ENCODE measurements at regions not wholly inside any gene's neighbourhood (a gene's known extent, or its start where the extent isn't known, plus 50 kb on each side); places are given as distances from the start of the nearest gene placed in this dataset.
A peak's percentile ranks its signal among the peaks of the same experiment; 100 is the strongest.

DNA sequence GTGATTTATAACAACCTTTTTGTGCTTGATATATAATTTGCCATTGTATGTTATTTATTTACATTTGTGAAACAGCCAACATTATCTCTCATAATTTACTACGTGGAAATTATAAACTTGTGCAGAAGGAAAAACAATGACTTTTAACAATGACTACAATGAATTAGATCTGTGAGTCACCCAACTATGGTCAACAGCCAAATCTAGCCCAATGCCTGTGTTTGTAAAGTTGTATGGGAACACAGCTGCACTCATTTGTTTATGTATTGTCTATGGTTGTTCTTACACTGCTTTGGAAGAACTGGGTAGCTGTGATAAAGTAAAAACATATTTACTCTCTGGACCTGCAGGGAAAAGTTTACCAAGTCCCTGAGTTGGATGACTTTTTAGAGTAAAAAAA is 110.4 kb downstream of the OTOL1 start:
- H3K27ac ChIP-seq, result no peak overlapping the region
- no peak for FAIRE-seq
- no peaks in the 10 kb centered on the region for H3K9me3 ChIP-seq
- H3K4me3 ChIP-seq, result no peak overlapping the region
- WGBS (ENCODE audit: missing lambda C conversion rate), result 11% methylated on average over 1 of the region's 1 CpG
- no peaks in the 10 kb centered on the region for H3K4me1 ChIP-seq
- no peak for DNase-seq (ENCODE audit: low read depth in 1 of 2, low spot score in 1 of 2)
- POLR2A ChIA-PET, result no interaction called here
- ATAC-seq, result no peak
- CTCF ChIA-PET, result no interaction called here
- TF ChIP-seq, protein P1, sequence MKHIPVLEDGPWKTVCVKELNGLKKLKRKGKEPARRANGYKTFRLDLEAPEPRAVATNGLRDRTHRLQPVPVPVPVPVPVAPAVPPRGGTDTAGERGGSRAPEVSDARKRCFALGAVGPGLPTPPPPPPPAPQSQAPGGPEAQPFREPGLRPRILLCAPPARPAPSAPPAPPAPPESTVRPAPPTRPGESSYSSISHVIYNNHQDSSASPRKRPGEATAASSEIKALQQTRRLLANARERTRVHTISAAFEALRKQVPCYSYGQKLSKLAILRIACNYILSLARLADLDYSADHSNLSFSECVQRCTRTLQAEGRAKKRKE (CRISPR knock-in tag; IDR thresholded peaks at IDR 0.05; ENCODE audit: low read depth), result no peak
- TF ChIP-seq JUN (IDR thresholded peaks at IDR 0.05), result no peak
- no peak for TF ChIP-seq POLR2A (IDR thresholded peaks at IDR 0.05; ENCODE audit: low read length)
- no peak for TF ChIP-seq HOXA7 (CRISPR knock-in tag; IDR thresholded peaks at IDR 0.05)
- TF ChIP-seq RNF2 (IDR thresholded peaks at IDR 0.05; ENCODE audit: borderline replicate concordance, low read depth), result no peak
- TF ChIP-seq, protein P2, sequence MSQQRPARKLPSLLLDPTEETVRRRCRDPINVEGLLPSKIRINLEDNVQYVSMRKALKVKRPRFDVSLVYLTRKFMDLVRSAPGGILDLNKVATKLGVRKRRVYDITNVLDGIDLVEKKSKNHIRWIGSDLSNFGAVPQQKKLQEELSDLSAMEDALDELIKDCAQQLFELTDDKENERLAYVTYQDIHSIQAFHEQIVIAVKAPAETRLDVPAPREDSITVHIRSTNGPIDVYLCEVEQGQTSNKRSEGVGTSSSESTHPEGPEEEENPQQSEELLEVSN (IDR thresholded peaks at IDR 0.05; ENCODE audit: borderline replicate concordance, low read depth), result no peak
- TF ChIP-seq, protein P3, sequence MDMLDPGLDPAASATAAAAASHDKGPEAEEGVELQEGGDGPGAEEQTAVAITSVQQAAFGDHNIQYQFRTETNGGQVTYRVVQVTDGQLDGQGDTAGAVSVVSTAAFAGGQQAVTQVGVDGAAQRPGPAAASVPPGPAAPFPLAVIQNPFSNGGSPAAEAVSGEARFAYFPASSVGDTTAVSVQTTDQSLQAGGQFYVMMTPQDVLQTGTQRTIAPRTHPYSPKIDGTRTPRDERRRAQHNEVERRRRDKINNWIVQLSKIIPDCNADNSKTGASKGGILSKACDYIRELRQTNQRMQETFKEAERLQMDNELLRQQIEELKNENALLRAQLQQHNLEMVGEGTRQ (IDR thresholded peaks at IDR 0.05), result no peak
- TF ChIP-seq CHD4 (IDR thresholded peaks at IDR 0.05; ENCODE audit: borderline replicate concordance), result no peak
- TF ChIP-seq TP53 (CRISPR knock-in tag; IDR thresholded peaks at IDR 0.05), result no peak
- no peak overlapping the region for H3K4me2 ChIP-seq

DNA sequence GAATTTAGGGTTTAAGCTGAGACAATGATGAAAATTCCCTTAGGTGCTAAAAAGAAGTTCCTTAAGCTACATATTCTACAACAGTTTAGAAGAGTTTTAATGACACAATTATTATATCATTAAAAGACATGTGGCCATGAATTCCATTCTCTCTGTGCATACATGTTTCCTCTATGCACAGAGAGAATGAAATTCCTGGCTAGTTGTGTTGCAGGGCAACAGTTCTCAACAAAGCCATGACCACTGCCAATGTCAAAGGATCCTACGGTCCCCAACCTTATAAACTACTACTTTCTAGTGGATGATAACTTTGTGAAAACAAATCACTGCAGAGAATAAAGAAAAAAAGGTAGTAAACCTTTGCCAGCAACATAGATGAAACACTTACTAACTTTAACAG is 122.7 kb downstream of the OTOL1 start:
- no peak for FAIRE-seq
- Histone ChIP-seq H3K9me3 (no peaks in the 10 kb centered on the region), H3K4me1 (no peaks in the 10 kb centered on the region), H3K4me3 (no peak overlapping the region), H3K27ac (no peak overlapping the region), H3K4me2 (no peak overlapping the region)
- TF ChIP-seq ESRRA (IDR thresholded peaks at IDR 0.05; ENCODE audit: borderline replicate concordance, low read length), result no peak
- WGBS (ENCODE audit: missing lambda C conversion rate), result 21% methylated on average over 1 of the region's 1 CpG
- POLR2A ChIA-PET, result no interaction called here
- ATAC-seq, result no peak
- no peak for DNase-seq (ENCODE audit: low read depth in 1 of 2, low spot score in 1 of 2)
- CTCF ChIA-PET, result no interaction called here

DNA sequence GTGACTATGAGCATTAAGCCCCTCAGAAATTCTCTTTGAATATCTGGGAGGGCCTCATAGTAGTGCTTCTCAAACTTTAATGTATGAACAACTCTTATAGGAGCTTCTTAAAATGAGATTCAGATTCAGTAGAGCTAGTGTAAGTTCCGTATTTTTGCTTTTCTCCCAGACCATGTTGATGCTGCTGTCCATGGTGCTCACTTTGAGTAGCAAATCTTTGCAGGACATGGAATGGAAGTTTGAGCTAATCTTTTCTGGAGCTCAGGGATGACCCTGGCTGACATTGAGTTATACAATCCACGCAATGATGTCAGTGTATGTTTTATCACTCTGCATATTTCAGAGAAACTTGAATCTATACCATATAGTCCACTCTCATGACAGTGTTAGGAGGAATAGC is 134.2 kb downstream of the OTOL1 start:
- no peak for ATAC-seq
- Histone ChIP-seq H3K4me1 (no peaks in the 10 kb centered on the region), H3K4me2 (no peak overlapping the region), H3K4me3 (no peak overlapping the region), H3K27ac (no peak overlapping the region), H3K9me3 (no peaks in the 10 kb centered on the region)
- no peak for FAIRE-seq
- no peak for TF ChIP-seq CBX8 (IDR thresholded peaks at IDR 0.05)
- TF ChIP-seq, protein P4, sequence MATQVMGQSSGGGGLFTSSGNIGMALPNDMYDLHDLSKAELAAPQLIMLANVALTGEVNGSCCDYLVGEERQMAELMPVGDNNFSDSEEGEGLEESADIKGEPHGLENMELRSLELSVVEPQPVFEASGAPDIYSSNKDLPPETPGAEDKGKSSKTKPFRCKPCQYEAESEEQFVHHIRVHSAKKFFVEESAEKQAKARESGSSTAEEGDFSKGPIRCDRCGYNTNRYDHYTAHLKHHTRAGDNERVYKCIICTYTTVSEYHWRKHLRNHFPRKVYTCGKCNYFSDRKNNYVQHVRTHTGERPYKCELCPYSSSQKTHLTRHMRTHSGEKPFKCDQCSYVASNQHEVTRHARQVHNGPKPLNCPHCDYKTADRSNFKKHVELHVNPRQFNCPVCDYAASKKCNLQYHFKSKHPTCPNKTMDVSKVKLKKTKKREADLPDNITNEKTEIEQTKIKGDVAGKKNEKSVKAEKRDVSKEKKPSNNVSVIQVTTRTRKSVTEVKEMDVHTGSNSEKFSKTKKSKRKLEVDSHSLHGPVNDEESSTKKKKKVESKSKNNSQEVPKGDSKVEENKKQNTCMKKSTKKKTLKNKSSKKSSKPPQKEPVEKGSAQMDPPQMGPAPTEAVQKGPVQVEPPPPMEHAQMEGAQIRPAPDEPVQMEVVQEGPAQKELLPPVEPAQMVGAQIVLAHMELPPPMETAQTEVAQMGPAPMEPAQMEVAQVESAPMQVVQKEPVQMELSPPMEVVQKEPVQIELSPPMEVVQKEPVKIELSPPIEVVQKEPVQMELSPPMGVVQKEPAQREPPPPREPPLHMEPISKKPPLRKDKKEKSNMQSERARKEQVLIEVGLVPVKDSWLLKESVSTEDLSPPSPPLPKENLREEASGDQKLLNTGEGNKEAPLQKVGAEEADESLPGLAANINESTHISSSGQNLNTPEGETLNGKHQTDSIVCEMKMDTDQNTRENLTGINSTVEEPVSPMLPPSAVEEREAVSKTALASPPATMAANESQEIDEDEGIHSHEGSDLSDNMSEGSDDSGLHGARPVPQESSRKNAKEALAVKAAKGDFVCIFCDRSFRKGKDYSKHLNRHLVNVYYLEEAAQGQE (IDR thresholded peaks at IDR 0.05), result peak; percentile 87
- no peak for DNase-seq (ENCODE audit: low read depth in 1 of 2, low spot score in 1 of 2)
- ChIA-PET POLR2A (no interaction called here), CTCF (no interaction called here)
- WGBS (ENCODE audit: missing lambda C conversion rate), result 11% methylated on average over 2 of the region's 2 CpGs

DNA sequence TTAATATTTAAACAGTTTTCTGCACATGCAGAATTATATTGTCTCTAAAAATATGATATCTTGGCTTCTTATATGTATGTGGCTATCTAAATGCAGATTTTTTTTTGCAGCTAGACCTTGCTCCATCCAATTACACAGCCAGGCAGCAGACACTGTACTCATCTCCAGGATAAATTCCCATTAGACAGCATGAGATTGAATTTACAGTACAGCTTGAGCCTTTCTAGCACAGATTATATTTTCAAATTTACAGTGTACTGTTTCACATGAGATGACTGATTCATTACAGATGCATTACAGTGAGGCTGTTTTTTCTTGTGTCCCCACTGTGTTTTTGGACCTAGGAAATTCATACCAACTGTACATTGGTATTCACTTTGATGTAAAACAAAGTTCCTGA is 134.9 kb downstream of the OTOL1 start:
- no peaks in the 10 kb centered on the region for H3K4me1 ChIP-seq
- ATAC-seq, result no peak
- H3K4me3 ChIP-seq, result no peak overlapping the region
- POLR2A ChIA-PET, result no interaction called here
- TF ChIP-seq NFE2L2 (conservative IDR thresholded peaks at IDR 0.05; ENCODE audit: low read length), result no peak
- no peak for TF ChIP-seq ZFP36 (IDR thresholded peaks at IDR 0.05; ENCODE audit: borderline replicate concordance, partially characterized antibody)
- no peak for TF ChIP-seq HOXB13 (CRISPR knock-in tag; IDR thresholded peaks at IDR 0.05; ENCODE audit: low read depth)
- TF ChIP-seq, protein P5, sequence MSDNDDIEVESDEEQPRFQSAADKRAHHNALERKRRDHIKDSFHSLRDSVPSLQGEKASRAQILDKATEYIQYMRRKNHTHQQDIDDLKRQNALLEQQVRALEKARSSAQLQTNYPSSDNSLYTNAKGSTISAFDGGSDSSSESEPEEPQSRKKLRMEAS (IDR thresholded peaks at IDR 0.05), result no peak
- no peak for TF ChIP-seq CEBPB (IDR thresholded peaks at IDR 0.05)
- TF ChIP-seq, protein P6, sequence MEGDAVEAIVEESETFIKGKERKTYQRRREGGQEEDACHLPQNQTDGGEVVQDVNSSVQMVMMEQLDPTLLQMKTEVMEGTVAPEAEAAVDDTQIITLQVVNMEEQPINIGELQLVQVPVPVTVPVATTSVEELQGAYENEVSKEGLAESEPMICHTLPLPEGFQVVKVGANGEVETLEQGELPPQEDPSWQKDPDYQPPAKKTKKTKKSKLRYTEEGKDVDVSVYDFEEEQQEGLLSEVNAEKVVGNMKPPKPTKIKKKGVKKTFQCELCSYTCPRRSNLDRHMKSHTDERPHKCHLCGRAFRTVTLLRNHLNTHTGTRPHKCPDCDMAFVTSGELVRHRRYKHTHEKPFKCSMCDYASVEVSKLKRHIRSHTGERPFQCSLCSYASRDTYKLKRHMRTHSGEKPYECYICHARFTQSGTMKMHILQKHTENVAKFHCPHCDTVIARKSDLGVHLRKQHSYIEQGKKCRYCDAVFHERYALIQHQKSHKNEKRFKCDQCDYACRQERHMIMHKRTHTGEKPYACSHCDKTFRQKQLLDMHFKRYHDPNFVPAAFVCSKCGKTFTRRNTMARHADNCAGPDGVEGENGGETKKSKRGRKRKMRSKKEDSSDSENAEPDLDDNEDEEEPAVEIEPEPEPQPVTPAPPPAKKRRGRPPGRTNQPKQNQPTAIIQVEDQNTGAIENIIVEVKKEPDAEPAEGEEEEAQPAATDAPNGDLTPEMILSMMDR (IDR thresholded peaks at IDR 0.05), result no peak
- TF ChIP-seq SMC3 (IDR thresholded peaks at IDR 0.05), result no peak
- no peak for TF ChIP-seq EP300 (IDR thresholded peaks at IDR 0.05)
- no peak for DNase-seq (ENCODE audit: low read depth in 1 of 2, low spot score in 1 of 2)
- no peak overlapping the region for H3K27ac ChIP-seq
- no peak for FAIRE-seq
- CTCF ChIA-PET, result no interaction called here
- no peaks in the 10 kb centered on the region for H3K9me3 ChIP-seq
- H3K4me2 ChIP-seq, result no peak overlapping the region

Measured in A549 (cell line).